CD4-positive, alpha-beta T cell (primary cell): ENCODE measurements at regions not wholly inside any gene's neighbourhood (a gene's known extent, or its start where the extent isn't known, plus 50 kb on each side); places are given as distances from the start of the nearest gene placed in this dataset.

Experiments
- ATAC-seq: fragments of 200-7000 bp; cut with Tn5 transposase; one replicate; pipeline ENCODE4 v1.10.0; 2022; ENCODE audit warnings: mild to moderate bottlenecking; ENCODE audit not compliant: poor library complexity
- CTCF ChIA-PET: fragments of 350-600 bp; sonication (Branson Sonifier 250); formaldehyde crosslinking; loops from one replicate; lab custom pipeline; 2021; ENCODE audit warnings: antibody characterized with exemption, inconsistent platforms; lab: Charles Lee
- POLR2A ChIA-PET: fragments of 350-600 bp; sonication (Branson Sonifier 250); formaldehyde crosslinking; loops from one replicate; lab custom pipeline; 2021; ENCODE audit warnings: antibody characterized with exemption, inconsistent platforms; lab: Charles Lee
- DNase-seq, 14 experiments: peaks; one replicate each; pipeline ENCODE4 v3.0.0-alpha.2; 2013 to 2020; ENCODE audit warnings: mixed read lengths in 2 of 14
- H3K27ac ChIP-seq, 2 donors: one replicate each; pipeline versions ENCODE4 v1.5.1 to v1.7.0; 2013; ENCODE audit warnings: low read length in 2 of 2, low read depth in 1 of 2, mild to moderate bottlenecking in 1 of 2
- H3K27me3 ChIP-seq, 2 experiments: 1 replicate in 1 of 2; 2 replicates in 1 of 2; pipeline versions ENCODE4 v1.6.1 to v1.7.0; 2013; ENCODE audit warnings: low read length in 2 of 2, control low read depth in 1 of 2, mild to moderate bottlenecking in 1 of 2, moderate library complexity in 1 of 2; ENCODE audit not compliant: insufficient read depth in 2 of 2, control insufficient read depth in 1 of 2
- H3K36me3 ChIP-seq: one replicate; pipeline ENCODE4 v1.6.1; 2013; ENCODE audit warnings: low read length, control low read depth; ENCODE audit not compliant: insufficient read depth
- H3K4me1 ChIP-seq: one replicate; pipeline ENCODE4 v1.6.1; 2013; ENCODE audit warnings: low read length, control low read depth; ENCODE audit not compliant: insufficient read depth
- H3K4me3 ChIP-seq: one replicate; pipeline ENCODE4 v1.5.1; 2013; ENCODE audit warnings: mild to moderate bottlenecking, low read length, moderate library complexity
- H3K9me3 ChIP-seq, 2 experiments: 1 replicate in 1 of 2; 2 replicates in 1 of 2; pipeline versions ENCODE4 v1.6.1 to v1.7.0; 2013; ENCODE audit warnings: low read length in 2 of 2, mild to moderate bottlenecking in 2 of 2, control low read depth in 1 of 2, moderate library complexity in 1 of 2; ENCODE audit not compliant: control insufficient read depth in 1 of 2, insufficient read depth in 1 of 2
- H3K27ac Mint-ChIP-seq: one replicate; pipeline ENCODE4 v1.8.0; 2020; ENCODE audit warnings: mixed read lengths
- H3K27me3 Mint-ChIP-seq: one replicate; pipeline ENCODE4 v1.8.0; 2021; ENCODE audit warnings: mixed read lengths
- H3K36me3 Mint-ChIP-seq: one replicate; pipeline ENCODE4 v1.8.0; 2021; ENCODE audit warnings: low read depth, mixed read lengths
- H3K4me1 Mint-ChIP-seq: one replicate; pipeline ENCODE4 v1.8.0; 2021; ENCODE audit warnings: low read depth, mixed read lengths
- H3K4me3 Mint-ChIP-seq: one replicate; pipeline ENCODE4 v1.8.0; 2020; ENCODE audit warnings: mild to moderate bottlenecking, mixed read lengths
- H3K9me3 Mint-ChIP-seq: one replicate; pipeline ENCODE4 v1.8.0; 2020; ENCODE audit warnings: mixed read lengths
- CTCF ChIP-seq: fragments of 200-600 bp; IDR thresholded peaks from one replicate; pipeline ENCODE4 v1.8.0; 2022; ENCODE audit warnings: antibody characterized with exemption, mild to moderate bottlenecking
- intact Hi-C, 2 experiments: fragments of 100-400 bp; cut with DNase I in 1 of 2; cut with micrococcal nuclease in 1 of 2; formaldehyde crosslinking; loops; one replicate each; pipeline versions ENCODE4 v1.15.1 to v1.9.0; 2023 to 2025; cut with DNase I, micrococcal nuclease

- Histone ChIP-seq H3K9me3 (peaks cover 12 to 15% of the 10 kb centered on the region in 2 experiments), H3K4me3 (no peak overlapping the region), H3K27ac (no peak overlapping the region), H3K27me3 (no peaks in the 10 kb centered on the region), H3K4me1 (no peaks in the 10 kb centered on the region), H3K36me3 (no peaks in the 10 kb centered on the region)
- TF ChIP-seq CTCF, result no peak
- no peaks in the 10 kb centered on the region for H3K36me3 Mint-ChIP-seq
- H3K4me1 Mint-ChIP-seq, result no peaks in the 10 kb centered on the region
- H3K27me3 Mint-ChIP-seq, result peaks cover 23% of the 10 kb centered on the region
- DNase-seq, result no peak
- no peak for ATAC-seq
- no peak overlapping the region for H3K27ac Mint-ChIP-seq
- ChIA-PET POLR2A (no interaction called here), CTCF (no interaction called here)
- intact Hi-C loops, result no loop called here
- H3K4me3 Mint-ChIP-seq, result no peak overlapping the region
- H3K9me3 Mint-ChIP-seq, result peaks cover 10% of the 10 kb centered on the region
Measured at GRCh38 chr13:43992211-43992610, 112.5 kb downstream of the LACC1 start.

- H3K27ac ChIP-seq, result no peak overlapping the region
- TF ChIP-seq CTCF, result no peak
- H3K9me3 Mint-ChIP-seq, result peaks cover 10% of the 10 kb centered on the region
- peaks cover 12 to 15% of the 10 kb centered on the region in 2 experiments for H3K9me3 ChIP-seq
- H3K4me3 ChIP-seq, result no peak overlapping the region
- no peak overlapping the region for H3K4me3 Mint-ChIP-seq
- H3K27me3 Mint-ChIP-seq, result peaks cover 14% of the 10 kb centered on the region
- H3K36me3 ChIP-seq, result no peaks in the 10 kb centered on the region
- no peak overlapping the region for H3K27ac Mint-ChIP-seq
- no peak for DNase-seq
- intact Hi-C loops, result no loop called here
- CTCF ChIA-PET, result no interaction called here
- no peaks in the 10 kb centered on the region for H3K4me1 ChIP-seq
- no peaks in the 10 kb centered on the region for H3K36me3 Mint-ChIP-seq
- H3K27me3 ChIP-seq, result no peaks in the 10 kb centered on the region
- H3K4me1 Mint-ChIP-seq, result no peaks in the 10 kb centered on the region
- POLR2A ChIA-PET, result no interaction called here
- ATAC-seq, result no peak
Measured at GRCh38 chr13:43994999-43995859, 115.5 kb downstream of the LACC1 start.

- no peaks in the 10 kb centered on the region for H3K27me3 ChIP-seq
- DNase-seq (no peak), ATAC-seq (no peak)
- peaks cover 12 to 15% of the 10 kb centered on the region in 2 experiments for H3K9me3 ChIP-seq
- no peak overlapping the region for H3K27ac ChIP-seq
- H3K4me3 Mint-ChIP-seq, result no peak overlapping the region
- POLR2A ChIA-PET, result no interaction called here
- no peaks in the 10 kb centered on the region for H3K4me1 ChIP-seq
- H3K4me1 Mint-ChIP-seq, result no peaks in the 10 kb centered on the region
- no peak for TF ChIP-seq CTCF
- H3K27me3 Mint-ChIP-seq, result peaks cover 18% of the 10 kb centered on the region
- no peaks in the 10 kb centered on the region for H3K36me3 Mint-ChIP-seq
- H3K9me3 Mint-ChIP-seq, result peaks cover 10% of the 10 kb centered on the region
- intact Hi-C loops, result no loop called here
- no peak overlapping the region for H3K4me3 ChIP-seq
- H3K36me3 ChIP-seq, result no peaks in the 10 kb centered on the region
- H3K27ac Mint-ChIP-seq, result no peak overlapping the region
- CTCF ChIA-PET, result no interaction called here
Measured at GRCh38 chr13:43996221-43996620, 116.5 kb downstream of the LACC1 start.
